NT2/D1 (cell line): ENCODE measurements at regions not wholly inside any gene's neighbourhood (a gene's known extent, or its start where the extent isn't known, plus 50 kb on each side); places are given as distances from the start of the nearest gene placed in this dataset.

Experiments
- DNase-seq: peaks from one replicate; pipeline ENCODE4 v3.0.0-alpha.2; 2011; ENCODE audit warnings: low read depth, low spot score
- H3K27me3 ChIP-seq: 2 replicates; pipeline ENCODE4 v1.6.0; 2011; ENCODE audit warnings: mild to moderate bottlenecking; ENCODE audit not compliant: insufficient read length, insufficient read depth
- H3K36me3 ChIP-seq: 2 replicates; pipeline ENCODE4 v1.6.1; 2011; ENCODE audit warnings: mild to moderate bottlenecking, low read length, mixed read lengths; ENCODE audit not compliant: insufficient read depth, insufficient read length
- H3K4me1 ChIP-seq: 2 replicates; pipeline ENCODE4 v1.5.1; 2011; ENCODE audit not compliant: insufficient read depth, insufficient read length
- H3K4me3 ChIP-seq: 2 replicates; pipeline ENCODE4 v1.5.1; 2011; ENCODE audit warnings: low read depth; ENCODE audit not compliant: insufficient read length
- H3K9ac ChIP-seq: 2 replicates; pipeline ENCODE4 v1.6.0; 2011; ENCODE audit warnings: low read depth; ENCODE audit not compliant: insufficient read length
- H3K9me3 ChIP-seq: 2 replicates; pipeline ENCODE4 v1.5.1; 2011; ENCODE audit warnings: mild to moderate bottlenecking, low read length; ENCODE audit not compliant: insufficient read depth
- SUZ12 ChIP-seq: IDR thresholded peaks from 2 replicates; pipeline ENCODE4 v1.6.1; 2011; ENCODE audit not compliant: insufficient read length, insufficient read depth; ENCODE audit errors: extremely low read depth
- YY1 ChIP-seq: IDR thresholded peaks from 2 replicates; pipeline ENCODE4 v1.6.1; 2011; ENCODE audit not compliant: insufficient read length, insufficient read depth
- ZNF274 ChIP-seq: IDR thresholded peaks from 2 replicates; pipeline ENCODE4 v1.6.1; 2011; ENCODE audit warnings: mild to moderate bottlenecking, low read depth, low read length

DNA sequence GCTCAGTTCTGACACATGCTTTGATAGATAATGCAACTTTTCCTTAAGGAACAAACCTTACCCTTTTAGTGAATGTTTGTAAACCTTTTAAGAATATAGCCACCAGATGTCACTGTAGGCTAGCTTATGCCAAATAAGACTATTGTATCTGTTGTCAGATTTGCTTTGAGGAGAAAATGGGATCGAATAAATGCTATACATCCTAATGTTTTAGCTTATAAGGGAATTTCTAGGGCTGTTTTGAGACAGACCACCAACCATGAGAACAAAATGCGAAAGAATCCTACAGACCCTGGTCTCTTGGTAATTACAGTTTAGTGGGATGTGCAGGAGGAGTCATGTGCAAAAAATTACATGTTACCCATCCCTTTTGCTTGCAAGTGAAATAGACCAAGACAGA lies 127.6 kb upstream of the NMUR2 start:
- Histone ChIP-seq H3K27me3 (no peaks in the 10 kb centered on the region), H3K4me1 (peaks cover 7% of the 10 kb centered on the region), H3K9me3 (no peaks in the 10 kb centered on the region), H3K4me3 (no peak overlapping the region), H3K9ac (no peak overlapping the region), H3K36me3 (no peaks in the 10 kb centered on the region)
- TF ChIP-seq SUZ12 (no peak), ZNF274 (no peak), YY1 (no peak)
- peak; percentile 43 for DNase-seq

DNA sequence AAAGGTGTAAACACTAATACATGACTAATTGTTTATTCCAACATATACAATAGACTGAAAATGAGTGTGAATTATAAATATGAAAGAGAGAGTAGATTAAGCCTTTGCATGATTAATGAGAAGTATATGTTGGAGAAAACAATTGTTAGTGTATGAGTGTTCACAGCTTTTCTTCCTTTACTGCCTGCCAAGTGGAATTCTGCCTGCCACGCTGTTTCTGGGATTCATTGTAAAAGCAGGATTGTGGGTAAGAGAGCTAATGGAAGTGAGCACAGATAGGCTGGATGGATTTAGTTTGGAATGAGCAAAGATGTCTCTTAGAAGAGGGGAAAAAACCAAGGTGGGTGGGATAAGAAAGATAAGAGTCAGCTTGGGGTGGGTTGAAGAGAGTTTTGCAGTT lies 129.6 kb upstream of the NMUR2 start:
- no peak for TF ChIP-seq YY1
- no peak for TF ChIP-seq SUZ12
- TF ChIP-seq ZNF274 = no peak
- H3K36me3 ChIP-seq = no peaks in the 10 kb centered on the region
- H3K9me3 ChIP-seq = no peaks in the 10 kb centered on the region
- H3K9ac ChIP-seq = no peak overlapping the region
- no peak overlapping the region for H3K4me3 ChIP-seq
- no peaks in the 10 kb centered on the region for H3K27me3 ChIP-seq
- DNase-seq = no peak
- no peaks in the 10 kb centered on the region for H3K4me1 ChIP-seq

DNA sequence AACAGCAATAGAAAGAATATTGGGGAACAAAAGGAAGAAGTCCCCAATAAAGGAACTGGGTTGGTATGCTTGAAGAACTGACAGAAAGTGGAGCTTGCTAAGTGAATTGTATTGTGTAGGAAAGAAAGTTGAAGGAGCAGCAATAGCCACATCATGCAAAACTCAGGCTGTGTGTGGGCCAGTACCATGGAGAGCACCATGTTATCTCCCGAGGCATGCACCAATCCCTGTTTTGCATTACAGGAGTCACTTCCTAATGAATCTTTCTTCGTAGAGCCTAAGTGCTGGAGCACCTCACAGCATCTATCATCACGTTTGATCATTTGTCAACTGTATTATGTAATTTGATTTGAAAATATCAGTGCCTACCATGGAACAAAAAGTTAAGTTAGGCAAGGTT lies 137.7 kb upstream of the NMUR2 start:
- Histone ChIP-seq H3K4me1 (no peaks in the 10 kb centered on the region), H3K36me3 (no peaks in the 10 kb centered on the region), H3K9me3 (no peaks in the 10 kb centered on the region), H3K9ac (no peak overlapping the region), H3K27me3 (no peaks in the 10 kb centered on the region), H3K4me3 (no peak overlapping the region)
- TF ChIP-seq SUZ12 = no peak
- no peak for TF ChIP-seq ZNF274
- TF ChIP-seq YY1 = no peak
- peak; percentile 36 for DNase-seq

DNA sequence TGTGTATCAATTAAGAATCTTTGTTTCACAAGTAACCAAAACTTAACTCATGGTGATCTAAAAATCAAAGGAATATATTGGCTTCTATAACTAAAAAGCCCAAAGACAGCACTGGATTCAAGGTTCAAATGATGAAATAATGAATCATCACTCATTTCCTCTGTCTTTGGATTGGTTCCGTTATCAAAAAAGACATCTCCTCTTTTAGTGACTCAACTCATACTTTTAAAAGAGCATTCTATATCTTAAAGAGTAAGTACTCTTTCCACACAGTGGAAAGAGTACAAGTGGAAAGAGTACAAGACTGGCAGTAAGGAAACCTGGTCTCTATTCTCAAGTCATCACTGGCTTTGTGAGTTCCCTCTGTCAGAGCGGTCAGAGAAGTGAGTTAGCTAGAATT lies 141.4 kb upstream of the NMUR2 start:
- H3K4me3 ChIP-seq = no peak overlapping the region
- H3K27me3 ChIP-seq = no peaks in the 10 kb centered on the region
- H3K36me3 ChIP-seq = no peaks in the 10 kb centered on the region
- no peaks in the 10 kb centered on the region for H3K4me1 ChIP-seq
- no peaks in the 10 kb centered on the region for H3K9me3 ChIP-seq
- no peak for DNase-seq
- TF ChIP-seq YY1 = no peak
- no peak for TF ChIP-seq ZNF274
- H3K9ac ChIP-seq = no peak overlapping the region

DNA sequence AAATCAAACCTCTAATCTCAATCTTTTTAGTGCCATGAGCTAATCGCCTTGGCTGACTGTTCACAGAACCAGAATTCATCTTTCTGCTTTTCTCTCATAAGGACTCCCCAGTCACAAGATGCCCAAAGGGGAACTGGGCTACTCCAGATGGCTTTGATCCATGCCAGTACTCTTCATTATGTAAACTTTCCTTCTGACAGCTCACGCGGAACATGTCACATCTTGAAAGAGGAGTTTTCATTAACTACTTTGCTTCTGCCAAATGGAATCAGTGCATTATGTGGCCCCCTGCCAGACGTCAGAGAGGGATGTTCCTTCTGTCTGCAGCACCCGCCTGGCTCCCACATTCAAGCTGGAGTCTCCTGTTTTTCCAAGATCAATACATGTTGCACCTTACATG lies 142.1 kb upstream of the NMUR2 start:
- Histone ChIP-seq H3K9ac (no peak overlapping the region), H3K4me1 (no peaks in the 10 kb centered on the region), H3K4me3 (no peak overlapping the region), H3K36me3 (no peaks in the 10 kb centered on the region), H3K27me3 (no peaks in the 10 kb centered on the region), H3K9me3 (no peaks in the 10 kb centered on the region)
- TF ChIP-seq SUZ12 = no peak
- TF ChIP-seq YY1 = no peak
- TF ChIP-seq ZNF274 = no peak
- DNase-seq = no peak

DNA sequence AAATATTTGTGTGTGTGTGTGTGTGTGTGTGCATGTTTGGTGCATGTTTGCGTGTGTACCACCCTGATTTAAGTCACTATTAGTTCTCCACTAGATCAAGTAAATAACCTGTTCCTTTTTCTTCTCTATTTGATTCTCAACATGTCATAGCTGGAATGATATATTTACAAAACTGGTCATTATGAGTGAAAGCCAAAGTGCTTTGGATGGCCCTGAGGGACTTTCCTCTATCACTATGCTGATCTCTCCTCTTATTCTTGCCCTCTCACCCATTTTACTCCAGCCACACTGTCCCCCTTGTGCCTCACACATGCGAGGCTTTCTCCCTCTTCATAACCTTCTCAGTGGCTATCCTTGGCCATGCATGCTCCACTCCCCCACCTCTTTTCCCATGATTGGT lies 144.6 kb upstream of the NMUR2 start:
- H3K36me3 ChIP-seq = no peaks in the 10 kb centered on the region
- no peaks in the 10 kb centered on the region for H3K9me3 ChIP-seq
- H3K9ac ChIP-seq = no peak overlapping the region
- TF ChIP-seq ZNF274 = no peak
- TF ChIP-seq YY1 = no peak
- no peak for TF ChIP-seq SUZ12
- DNase-seq = no peak
- H3K4me3 ChIP-seq = no peak overlapping the region
- no peaks in the 10 kb centered on the region for H3K4me1 ChIP-seq
- no peaks in the 10 kb centered on the region for H3K27me3 ChIP-seq

DNA sequence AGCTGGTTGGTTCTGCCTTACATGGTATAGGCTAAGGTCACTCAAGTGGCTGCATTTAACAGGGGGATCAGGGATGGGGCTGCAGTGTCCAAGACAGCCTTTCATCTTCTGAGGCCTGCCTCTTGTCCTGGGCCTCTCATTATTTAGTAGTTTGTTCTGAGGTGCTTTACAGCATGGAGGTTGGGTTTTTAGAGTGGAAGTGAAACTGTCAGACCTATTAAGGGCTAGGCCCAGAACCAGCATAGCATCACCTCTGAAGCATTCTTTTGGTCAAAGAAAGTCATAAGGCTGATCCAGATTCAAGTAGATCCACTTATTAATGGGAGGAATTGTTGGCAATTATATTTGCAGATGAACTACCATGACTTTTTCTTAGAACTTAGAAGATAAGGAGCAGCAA lies 146.0 kb upstream of the NMUR2 start:
- H3K4me3 ChIP-seq = no peak overlapping the region
- H3K36me3 ChIP-seq = no peaks in the 10 kb centered on the region
- H3K4me1 ChIP-seq = no peaks in the 10 kb centered on the region
- TF ChIP-seq ZNF274 (no peak), SUZ12 (no peak), YY1 (no peak)
- no peak for DNase-seq
- H3K27me3 ChIP-seq = no peaks in the 10 kb centered on the region
- H3K9ac ChIP-seq = no peak overlapping the region
- H3K9me3 ChIP-seq = no peaks in the 10 kb centered on the region

DNA sequence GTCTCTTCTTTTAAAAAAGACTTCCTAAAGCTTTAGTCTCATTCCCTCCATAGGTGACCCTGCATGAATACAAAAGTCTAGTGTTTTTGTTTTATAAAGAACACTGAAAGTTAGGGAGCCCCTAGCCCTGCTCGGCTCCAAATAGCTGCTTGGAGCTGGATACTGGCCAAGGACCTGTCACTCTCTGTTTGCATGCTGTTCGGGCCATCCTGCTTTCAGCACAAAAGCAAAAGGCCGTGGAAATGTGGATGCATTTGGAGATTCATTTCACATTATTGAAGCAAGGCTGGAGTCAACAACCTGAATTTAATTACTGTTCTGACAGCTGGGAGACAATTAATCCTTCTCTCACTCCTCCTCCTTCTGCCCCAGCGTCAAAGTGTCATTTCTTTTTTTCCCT lies 151.7 kb upstream of the NMUR2 start:
- Histone ChIP-seq H3K9me3 (no peaks in the 10 kb centered on the region), H3K27me3 (no peaks in the 10 kb centered on the region), H3K36me3 (no peaks in the 10 kb centered on the region), H3K4me3 (no peak overlapping the region), H3K9ac (no peak overlapping the region), H3K4me1 (no peaks in the 10 kb centered on the region)
- TF ChIP-seq ZNF274 = no peak
- TF ChIP-seq YY1 = no peak
- no peak for TF ChIP-seq SUZ12
- DNase-seq = no peak

DNA sequence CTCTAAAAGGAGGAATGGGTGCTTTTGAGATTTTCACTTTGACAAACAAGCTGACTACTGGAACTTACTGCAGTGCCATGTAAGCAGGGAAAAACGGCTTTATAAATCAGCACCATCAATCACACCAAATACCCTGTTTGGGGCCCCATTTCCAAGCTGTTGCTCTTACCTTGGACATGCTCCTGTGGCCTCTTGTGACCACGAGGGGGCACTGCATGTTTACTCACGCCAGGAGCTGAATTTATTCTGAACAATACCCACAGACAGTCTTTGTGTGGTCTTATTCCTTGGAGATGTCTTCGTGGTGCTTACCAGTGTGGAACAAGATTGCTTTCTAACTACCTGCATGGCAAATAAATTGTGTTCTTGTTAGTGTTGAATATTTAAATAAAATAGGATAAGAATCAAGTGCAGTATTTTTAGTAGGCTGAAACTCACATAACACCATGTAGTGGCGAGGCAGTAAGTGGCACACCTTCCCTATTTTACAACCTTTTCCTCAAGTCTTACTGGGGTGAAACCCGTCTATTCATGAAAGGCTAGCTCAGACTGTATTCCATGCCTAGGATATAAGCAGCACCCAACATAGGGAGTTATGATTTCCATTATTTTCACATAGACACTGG lies 155.5 kb upstream of the NMUR2 start:
- no peak overlapping the region for H3K9ac ChIP-seq
- H3K4me1 ChIP-seq = no peaks in the 10 kb centered on the region
- no peaks in the 10 kb centered on the region for H3K36me3 ChIP-seq
- TF ChIP-seq ZNF274 (no peak), YY1 (no peak), SUZ12 (no peak)
- H3K27me3 ChIP-seq = no peaks in the 10 kb centered on the region
- no peak overlapping the region for H3K4me3 ChIP-seq
- H3K9me3 ChIP-seq = no peaks in the 10 kb centered on the region
- peak; percentile 61 for DNase-seq
